NCI-H2171 treated with DMSO at 0.1 percent for 48 hours (cell line): ENCODE measurements at regions not wholly inside any gene's neighbourhood (a gene's known extent, or its start where the extent isn't known, plus 50 kb on each side); places are given as distances from the start of the nearest gene placed in this dataset.
"Not testable (repeated sequence)": the region's sequence is repeated elsewhere in the genome, so short reads cannot be mapped to it uniquely, and the experiment has no call there.

Experiments used
- DNase-seq: peaks from one replicate; lab custom pipeline; 2025; lab: John Stamatoyannopoulos, UW

GRCh38 chr13:84653915-84654534 lies 771.8 kb upstream of the SLITRK1 start:
- no peak for DNase-seq

- DNase-seq, result no peak
Measured at GRCh38 chr13:84651705-84652104, 769.4 kb upstream of the SLITRK1 start.

GRCh38 chr13:84651288-84651687 lies 769.0 kb upstream of the SLITRK1 start:
- DNase-seq, result peak; percentile 69

DNA sequence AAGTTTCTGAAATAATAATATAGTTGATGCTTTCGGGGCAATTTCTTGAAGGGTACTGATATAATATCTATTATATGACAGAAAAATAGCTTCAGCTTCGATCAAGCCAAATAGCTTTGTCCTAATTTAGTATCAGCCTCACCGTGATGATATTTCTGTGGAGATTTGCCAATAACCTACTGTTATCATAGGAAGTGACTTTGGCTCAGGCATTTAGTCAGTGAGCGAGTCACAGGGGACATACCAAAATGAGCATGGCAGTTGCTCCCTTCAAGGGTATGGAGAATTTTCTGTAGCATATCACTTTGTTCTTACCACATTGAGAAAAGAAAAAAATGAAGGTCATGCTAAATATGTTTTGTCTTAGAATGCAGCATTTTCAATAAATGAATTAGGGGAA lies 767.6 kb upstream of the SLITRK1 start:
- DNase-seq, result no peak

DNA sequence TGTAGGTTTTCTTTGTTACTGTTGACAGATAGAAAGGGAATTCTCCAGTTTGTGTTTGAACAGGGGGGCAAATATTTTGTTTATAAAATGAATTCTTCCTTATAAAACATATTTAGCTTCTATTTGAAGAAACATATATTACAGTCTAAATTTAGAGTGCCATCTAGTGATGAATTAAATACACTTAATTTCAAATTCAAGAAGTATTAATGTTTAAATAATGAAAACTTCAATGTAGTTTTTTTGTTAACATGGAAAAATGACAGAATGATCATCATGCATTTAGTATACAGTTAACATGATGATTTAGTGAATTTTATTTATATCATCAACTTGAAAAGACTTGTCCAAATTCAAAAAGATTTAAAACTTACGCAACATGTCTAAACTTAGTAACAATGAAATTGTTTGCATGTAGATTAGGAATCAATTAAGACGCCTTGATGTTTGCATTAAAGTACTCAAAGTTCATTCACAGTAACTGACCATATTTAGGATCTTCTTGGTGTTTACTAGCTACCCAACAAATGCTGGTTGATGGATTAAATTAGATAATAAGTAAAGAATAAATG lies 765.9 kb upstream of the SLITRK1 start:
- peak; percentile 20 for DNase-seq

GRCh38 chr13:84646957-84647356 lies 764.7 kb upstream of the SLITRK1 start:
- no peak for DNase-seq

GRCh38 chr13:84645196-84646012 lies 763.1 kb upstream of the SLITRK1 start:
- DNase-seq, result peak; percentile 44

DNA sequence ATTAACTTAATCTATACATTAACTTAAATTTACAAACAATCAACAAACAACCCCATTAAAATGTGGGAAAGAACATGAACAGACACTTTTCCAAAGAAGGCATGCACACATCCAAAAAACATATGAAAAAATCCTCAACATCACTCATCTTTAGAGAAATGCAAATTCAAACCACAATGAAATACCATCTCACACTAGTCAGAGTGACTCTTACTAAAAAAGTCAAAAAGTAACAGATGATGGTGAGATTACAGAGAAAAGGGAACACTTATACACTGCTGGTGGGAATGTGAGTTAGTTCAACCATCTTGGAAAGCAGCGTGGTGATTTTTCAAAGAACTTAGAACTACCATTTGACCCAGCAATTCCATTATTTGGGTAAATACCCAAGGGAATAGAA lies 759.2 kb upstream of the SLITRK1 start:
- no peak for DNase-seq

DNA sequence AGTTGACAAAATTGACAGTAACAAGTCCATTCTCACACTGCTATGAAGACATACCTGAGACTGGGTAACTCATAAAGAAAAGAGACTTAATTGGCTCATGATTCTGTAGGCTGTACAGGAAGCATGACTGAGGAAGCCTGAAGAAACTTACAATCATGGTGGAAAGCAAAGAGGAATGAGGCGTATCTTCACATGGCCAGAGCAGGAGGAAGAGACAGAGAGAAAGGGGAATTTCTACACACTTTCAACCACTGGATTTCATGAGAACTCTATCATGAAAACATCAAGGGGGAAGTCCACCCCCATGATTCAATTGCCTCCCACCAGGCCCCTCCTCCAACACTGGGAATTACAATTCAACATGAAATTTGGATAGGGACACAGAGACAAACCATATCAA lies 758.4 kb upstream of the SLITRK1 start:
- no peak for DNase-seq

- DNase-seq, result no peak
Measured at GRCh38 chr13:84630476-84630875, 748.2 kb upstream of the SLITRK1 start.

GRCh38 chr13:84616864-84617263 lies 734.6 kb upstream of the SLITRK1 start:
- no peak for DNase-seq

GRCh38 chr13:84609716-84610115 lies 727.4 kb upstream of the SLITRK1 start:
- DNase-seq, result peak; percentile 32

- DNase-seq, result no peak
Measured at GRCh38 chr13:84607261-84608013, 725.2 kb upstream of the SLITRK1 start.

DNA sequence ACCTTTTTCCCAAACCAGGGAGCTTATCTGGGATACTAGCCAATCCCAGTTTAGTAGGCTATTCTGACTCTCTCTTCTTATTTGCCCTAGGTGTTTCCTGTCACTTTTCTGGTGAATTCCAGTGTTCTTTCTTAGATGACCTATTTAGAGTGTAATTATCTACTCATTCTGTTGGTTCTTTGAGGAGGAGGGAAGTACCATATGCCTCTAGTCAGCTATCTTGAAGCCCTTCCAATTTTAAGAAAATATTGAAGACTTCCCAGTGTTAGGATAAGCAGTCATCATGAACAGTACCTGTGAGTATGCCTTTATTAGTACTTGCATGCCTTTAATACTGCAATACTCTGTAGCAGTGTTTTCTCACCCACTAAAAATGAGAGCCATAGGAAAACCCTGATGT lies 724.3 kb upstream of the SLITRK1 start:
- no peak for DNase-seq

GRCh38 chr13:84605927-84606326 lies 723.7 kb upstream of the SLITRK1 start:
- DNase-seq, result no peak

GRCh38 chr13:84591444-84591843 lies 709.2 kb upstream of the SLITRK1 start:
- no peak for DNase-seq

GRCh38 chr13:84590663-84591062 lies 708.4 kb upstream of the SLITRK1 start:
- no peak for DNase-seq

GRCh38 chr13:84588023-84588422 lies 705.7 kb upstream of the SLITRK1 start:
- no peak for DNase-seq

DNA sequence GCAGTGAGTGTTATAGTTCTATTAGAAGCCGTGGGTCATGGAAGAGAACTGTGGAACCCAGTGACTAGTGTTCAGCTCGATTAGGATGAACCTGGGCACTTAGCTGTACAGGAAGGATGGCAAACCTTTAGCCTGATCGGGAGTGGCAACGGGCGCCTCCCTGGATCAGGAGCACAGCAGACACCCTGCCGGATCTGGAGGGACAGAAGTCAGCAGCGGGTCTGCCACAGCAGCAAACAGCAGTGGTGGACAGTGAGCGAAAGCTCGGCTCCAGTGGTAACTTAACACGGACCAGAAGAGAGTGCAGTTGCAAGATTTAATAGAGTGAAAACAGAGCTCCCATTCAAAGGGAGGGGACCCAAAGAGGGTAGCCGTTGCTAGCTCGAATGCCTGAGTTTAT lies 697.6 kb upstream of the SLITRK1 start:
- not testable (repeated sequence) for DNase-seq

GRCh38 chr13:84574851-84575250 lies 692.6 kb upstream of the SLITRK1 start:
- DNase-seq, result peak; percentile 36

- no peak for DNase-seq
Measured at GRCh38 chr13:84571264-84571663, 689.0 kb upstream of the SLITRK1 start.

GRCh38 chr13:84570831-84571230 lies 688.6 kb upstream of the SLITRK1 start:
- no peak for DNase-seq

DNA sequence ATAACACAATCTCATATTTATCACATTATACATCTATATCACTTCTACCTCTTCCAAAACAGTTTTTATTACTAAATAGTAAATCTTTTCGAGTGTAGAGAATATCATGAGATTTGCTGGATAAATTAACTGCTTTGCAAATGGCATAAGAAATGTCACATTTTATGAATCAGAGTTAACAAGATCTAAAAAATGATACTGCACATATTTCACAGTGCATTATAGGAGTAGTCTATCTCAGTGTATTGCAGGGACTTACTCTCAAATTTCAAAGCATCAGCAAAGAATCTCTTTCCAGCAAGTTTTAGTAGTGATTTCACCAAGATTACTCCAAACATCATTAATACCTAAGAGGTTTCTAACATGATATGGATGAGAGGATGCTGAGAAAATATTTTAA lies 687.1 kb upstream of the SLITRK1 start:
- DNase-seq, result no peak
